H1 (cell line): ENCODE measurements at regions not wholly inside any gene's neighbourhood (a gene's known extent, or its start where the extent isn't known, plus 50 kb on each side); places are given as distances from the start of the nearest gene placed in this dataset.

Experiments used
- CTCF ChIA-PET: fragments of 300-600 bp; sonication (Branson Sonifier 250); formaldehyde crosslinking; loops from one replicate; lab custom pipeline; 2021; ENCODE audit not compliant: partially characterized antibody; lab: Charles Lee
- POLR2A ChIA-PET: fragments of 300-600 bp; sonication (Branson Sonifier 250); formaldehyde crosslinking; loops from one replicate; lab custom pipeline; 2021; ENCODE audit warnings: inconsistent platforms; ENCODE audit not compliant: partially characterized antibody; lab: Charles Lee
- DNase-seq, 2 experiments: peaks; one replicate each; pipeline versions ENCODE4 v3.0.0 to v3.0.0-alpha.2; 2010 to 2022; ENCODE audit warnings: low spot score in 2 of 2, low read depth in 1 of 2, mixed read lengths in 1 of 2
- FAIRE-seq: peaks from 2 replicates; lab custom pipeline; 2011; peaks lifted over from hg19 to GRCh38; lab: Jason Lieb, UNC
- H2AFZ ChIP-seq: 2 replicates; pipeline ENCODE4 v1.8.1; 2012; ENCODE audit warnings: low read length, inconsistent platforms
- H2AK5ac ChIP-seq: 2 replicates; pipeline ENCODE4 v1.6.1; 2013; ENCODE audit warnings: low read depth, low read length
- H2BK120ac ChIP-seq: replicated peaks from 2 replicates; pipeline ENCODE3; 2013; ENCODE audit warnings: low read depth, low read length, inconsistent platforms
- H2BK12ac ChIP-seq: 2 replicates; pipeline ENCODE4 v1.6.1; 2013; ENCODE audit warnings: low read depth, low read length
- H2BK15ac ChIP-seq: 2 replicates; pipeline ENCODE4 v1.6.1; 2013; ENCODE audit warnings: low read length
- H2BK20ac ChIP-seq: 2 replicates; pipeline ENCODE4 v1.6.1; 2013; ENCODE audit warnings: low read length
- H2BK5ac ChIP-seq: 2 replicates; pipeline ENCODE4 v1.6.1; 2013; ENCODE audit warnings: low read depth, low read length
- H3K14ac ChIP-seq: 2 replicates; pipeline ENCODE4 v1.6.1; 2013; ENCODE audit warnings: inconsistent platforms; ENCODE audit not compliant: insufficient read length
- H3K18ac ChIP-seq: 2 replicates; pipeline ENCODE4 v1.6.1; 2013; ENCODE audit warnings: low read length; ENCODE audit errors: extremely low read depth
- H3K23ac ChIP-seq: 2 replicates; pipeline ENCODE4 v1.6.1; 2013; ENCODE audit warnings: inconsistent platforms; ENCODE audit not compliant: insufficient read length
- H3K23me2 ChIP-seq: 2 replicates; pipeline ENCODE4 v1.6.1; 2013; ENCODE audit warnings: low read depth, low read length
- H3K27ac ChIP-seq: 2 replicates; pipeline ENCODE4 v1.6.1; 2011; ENCODE audit warnings: low read depth, low read length, inconsistent platforms
- H3K27me3 ChIP-seq, 4 experiments: replicated peaks in 1 of 4; 1 replicate in 1 of 4; 2 replicates in 3 of 4; pipeline versions ENCODE4 v1.6.1 to v1.8.1; 2011 to 2013; ENCODE audit warnings: low read length in 3 of 4, mild to moderate bottlenecking in 3 of 4, inconsistent platforms in 2 of 4, mixed read lengths in 2 of 4, moderate library complexity in 1 of 4; ENCODE audit not compliant: control insufficient read depth in 3 of 4, insufficient read depth in 3 of 4; ENCODE audit errors: extremely low read depth in 1 of 4
- H3K36me3 ChIP-seq, 4 experiments: 2 replicates each; pipeline versions ENCODE4 v1.6.1 to v1.8.1; 2011 to 2013; ENCODE audit warnings: mild to moderate bottlenecking in 4 of 4, low read length in 3 of 4, moderate library complexity in 2 of 4, control low read depth in 1 of 4, inconsistent platforms in 1 of 4; ENCODE audit not compliant: insufficient read depth in 4 of 4, control insufficient read depth in 2 of 4
- H3K4ac ChIP-seq: replicated peaks from 2 replicates; pipeline ENCODE3; 2013; ENCODE audit warnings: low read length, low read depth, mixed read lengths, inconsistent platforms; ENCODE audit not compliant: insufficient read length
- H3K4me1 ChIP-seq, 4 experiments: replicated peaks in 1 of 4; 1 replicate in 1 of 4; 2 replicates in 3 of 4; pipeline versions ENCODE4 v1.6.1 to v1.8.1; 2011 to 2013; ENCODE audit warnings: low read length in 3 of 4, inconsistent platforms in 2 of 4, mixed read lengths in 1 of 4; ENCODE audit not compliant: insufficient read depth in 4 of 4, control insufficient read depth in 3 of 4
- H3K4me2 ChIP-seq, 2 experiments: 2 replicates each; pipeline versions ENCODE4 v1.6.1 to v1.8.1; 2011 to 2013; ENCODE audit warnings: low read depth in 2 of 2, low read length in 2 of 2, control low read depth in 1 of 2, inconsistent platforms in 1 of 2, mild to moderate bottlenecking in 1 of 2; ENCODE audit not compliant: insufficient read depth in 1 of 2
- H3K4me3 ChIP-seq, 4 experiments: fragments of 200-600, 300-600 bp in 1 of 4; sonication (generic), shearing (Covaris generic), sonication (Bioruptor Twin) in 1 of 4; 2 replicates each; pipeline versions ENCODE4 v1.5.1 to v1.8.1; 2011 to 2016; ENCODE audit warnings: low read length in 4 of 4, low read depth in 3 of 4, control low read depth in 2 of 4, inconsistent platforms in 2 of 4, mild to moderate bottlenecking in 2 of 4, mixed read lengths in 1 of 4, moderate library complexity in 1 of 4; ENCODE audit not compliant: insufficient read depth in 2 of 4; ENCODE audit errors: extremely low read depth in 1 of 4
- H3K56ac ChIP-seq: replicated peaks from 2 replicates; pipeline ENCODE3; 2013; ENCODE audit warnings: low read depth, mild to moderate bottlenecking, mixed read lengths, low read length, inconsistent platforms; ENCODE audit not compliant: insufficient read length
- H3K79me1 ChIP-seq: 2 replicates; pipeline ENCODE4 v1.6.1; 2013; ENCODE audit warnings: low read depth, low read length, control low read depth
- H3K79me2 ChIP-seq, 2 experiments: 2 replicates each; pipeline versions ENCODE4 v1.6.1 to v1.8.1; 2012 to 2013; ENCODE audit warnings: low read length in 2 of 2, mild to moderate bottlenecking in 2 of 2, inconsistent platforms in 1 of 2; ENCODE audit not compliant: insufficient read depth in 2 of 2, control insufficient read depth in 1 of 2
- H3K9ac ChIP-seq, 4 experiments: replicated peaks in 1 of 4; 1 replicate in 1 of 4; 2 replicates in 3 of 4; pipeline versions ENCODE4 v1.6.1 to v1.8.1; 2011 to 2013; ENCODE audit warnings: low read depth in 3 of 4, low read length in 3 of 4, control low read depth in 2 of 4, mild to moderate bottlenecking in 2 of 4, moderate library complexity in 2 of 4, inconsistent platforms in 1 of 4; ENCODE audit errors: extremely low read depth in 1 of 4
- H3K9me3 ChIP-seq, 2 experiments: 2 replicates each; pipeline versions ENCODE4 v1.6.1 to v1.8.1; 2012 to 2013; ENCODE audit warnings: mild to moderate bottlenecking in 2 of 2, moderate library complexity in 2 of 2, control low read depth in 1 of 2, inconsistent platforms in 1 of 2, low read depth in 1 of 2, low read length in 1 of 2, mixed read lengths in 1 of 2; ENCODE audit not compliant: insufficient read depth in 2 of 2
- H4K20me1 ChIP-seq, 2 experiments: replicated peaks in 1 of 2; 2 replicates each; pipeline versions ENCODE3 to v1.8.1; 2011 to 2013; ENCODE audit warnings: inconsistent platforms in 2 of 2, low read length in 2 of 2, mild to moderate bottlenecking in 1 of 2; ENCODE audit not compliant: insufficient read depth in 2 of 2, control insufficient read depth in 1 of 2
- H4K5ac ChIP-seq: 2 replicates; pipeline ENCODE4 v1.6.1; 2013; ENCODE audit warnings: low read length, low read depth, mixed read lengths, inconsistent platforms; ENCODE audit not compliant: insufficient read length
- H4K8ac ChIP-seq: 2 replicates; pipeline ENCODE4 v1.8.0; 2013; ENCODE audit warnings: mild to moderate bottlenecking, moderate library complexity, low read length, inconsistent platforms; ENCODE audit not compliant: insufficient read depth; ENCODE audit errors: extremely low read depth
- H4K91ac ChIP-seq: replicated peaks from 2 replicates; pipeline ENCODE3; 2013; ENCODE audit warnings: low read length, mixed read lengths, inconsistent platforms; ENCODE audit not compliant: insufficient read length
- CHD1 ChIP-seq: IDR thresholded peaks from 2 replicates; pipeline ENCODE4 v1.6.1; 2012; ENCODE audit warnings: low read depth, low read length, improper control_type of control experiment
- MAFK ChIP-seq: IDR thresholded peaks from 2 replicates; pipeline ENCODE4 v1.6.1; 2012; ENCODE audit warnings: low read depth, mild to moderate bottlenecking, improper control_type of control experiment, low read length
- SP4 ChIP-seq: IDR thresholded peaks from 2 replicates; pipeline ENCODE4 v1.6.1; 2012; ENCODE audit warnings: low read length, inconsistent platforms
- TBP ChIP-seq: IDR thresholded peaks from 2 replicates; pipeline ENCODE4 v1.6.1; 2011; ENCODE audit warnings: low read depth, low read length, improper control_type of control experiment
- WGBS, 2 experiments: shearing (Covaris generic) in 1 of 2; methylation state at CpG; one replicate each; pipeline versions ENCODE4 v1.1.6 to v1.1.7; 2013 to 2015; ENCODE audit warnings: low lambda C conversion rate in 2 of 2, mixed read lengths in 2 of 2, inconsistent platforms in 1 of 2, low coverage in 1 of 2, missing lambda C conversion rate in 1 of 2; ENCODE audit not compliant: insufficient replicate concordance in 2 of 2, insufficient coverage in 1 of 2, insufficient read length in 1 of 2; ENCODE audit errors: extremely low coverage in 1 of 2, missing lambda C conversion rate in 1 of 2; 5-methylcytosine and 5-hydroxymethylcytosine counted together

DNA sequence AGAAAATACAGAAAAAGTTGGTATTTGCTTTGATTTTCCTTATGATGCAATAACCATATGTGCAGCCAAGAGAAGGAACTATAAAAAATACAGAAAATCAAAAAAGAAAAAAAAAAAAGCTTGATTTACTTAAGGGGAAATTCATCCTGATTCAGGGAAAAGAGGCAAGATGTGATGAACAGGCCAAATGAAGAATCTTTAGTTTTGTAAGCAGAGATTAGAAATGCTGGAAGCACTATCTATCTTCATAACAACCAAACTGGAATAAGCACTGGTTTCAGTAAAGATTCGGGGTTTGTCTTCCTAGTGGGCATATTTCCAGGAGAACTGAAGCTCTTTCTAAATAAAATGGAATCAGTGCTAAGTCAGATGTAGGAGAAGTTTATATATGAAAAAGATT, 82.9 kb upstream of the KCNIP4 start:
- H3K4ac ChIP-seq, result no peak overlapping the region
- H3K79me2 ChIP-seq, result no peaks in the 10 kb centered on the region
- no peak for DNase-seq
- no peak overlapping the region for H3K23ac ChIP-seq
- no peak overlapping the region for H2AK5ac ChIP-seq
- H2AFZ ChIP-seq, result no peak overlapping the region
- no peaks in the 10 kb centered on the region for H3K23me2 ChIP-seq
- H4K91ac ChIP-seq, result no peak overlapping the region
- H3K36me3 ChIP-seq, result no peaks in the 10 kb centered on the region
- no peak overlapping the region for H3K27ac ChIP-seq
- H2BK120ac ChIP-seq, result no peak overlapping the region
- FAIRE-seq, result no peak
- ChIA-PET POLR2A (no interaction called here), CTCF (no interaction called here)
- no peak overlapping the region for H3K4me2 ChIP-seq
- no peak overlapping the region for H3K14ac ChIP-seq
- H3K4me1 ChIP-seq, result peaks cover 0 to 3% (median 1%) of the 10 kb centered on the region in 4 experiments; a peak in 3 of 7 replicates
- H3K18ac ChIP-seq, result no peak overlapping the region
- H3K9me3 ChIP-seq, result no peaks in the 10 kb centered on the region
- no peak overlapping the region for H3K9ac ChIP-seq
- H2BK15ac ChIP-seq, result no peak overlapping the region
- H4K8ac ChIP-seq, result no peak overlapping the region
- H4K20me1 ChIP-seq, result no peaks in the 10 kb centered on the region
- H3K27me3 ChIP-seq, result no peaks in the 10 kb centered on the region
- H3K4me3 ChIP-seq, result no peak overlapping the region
- no peak overlapping the region for H2BK20ac ChIP-seq
- H3K79me1 ChIP-seq, result no peaks in the 10 kb centered on the region
- H2BK12ac ChIP-seq, result no peak overlapping the region
- H4K5ac ChIP-seq, result no peak overlapping the region
- WGBS, 2 experiments, result 95% methylated on average over 1 of the region's 1 CpG; no CpG with 5 or more reads in 1 of the 2 experiments
- H3K56ac ChIP-seq, result no peak overlapping the region
- no peak overlapping the region for H2BK5ac ChIP-seq
- TF ChIP-seq CHD1, result no peak
- no peak for TF ChIP-seq MAFK
- TF ChIP-seq TBP, result no peak
- TF ChIP-seq SP4, result no peak
